Cardiac muscle cell (in vitro differentiated cells and primary cell): ENCODE measurements at regions not wholly inside any gene's neighbourhood (a gene's known extent, or its start where the extent isn't known, plus 50 kb on each side); places are given as distances from the start of the nearest gene placed in this dataset.
A peak's percentile ranks its signal among the peaks of the same experiment; 100 is the strongest.

Experiments used
- DNase-seq, 2 donors: peaks; one replicate each; pipeline versions ENCODE4 v3.0.0 to v3.0.0-alpha.2; 2010 to 2017; ENCODE audit warnings: low read depth in 1 of 2, low spot score in 1 of 2
- H3K27ac ChIP-seq: fragments of 200-600 bp; sonication (generic); 2 replicates; pipeline ENCODE4 v1.5.1; 2016
- H3K27me3 ChIP-seq: fragments of 200-600 bp; sonication (generic); 2 replicates; pipeline ENCODE4 v1.6.0; 2016; ENCODE audit warnings: control low read depth
- H3K36me3 ChIP-seq: fragments of 200-600 bp; sonication (generic); 2 replicates; pipeline ENCODE4 v1.5.1; 2016; ENCODE audit warnings: control low read depth
- H3K4me1 ChIP-seq: fragments of 200-600 bp; sonication (generic); 2 replicates; pipeline ENCODE4 v1.8.1; 2017; ENCODE audit warnings: low read depth, mild to moderate bottlenecking, mixed run types
- H3K4me3 ChIP-seq: fragments of 200-600 bp; sonication (generic); 2 replicates; pipeline ENCODE4 v1.5.1; 2016; ENCODE audit warnings: mild to moderate bottlenecking
- H3K9me3 ChIP-seq: fragments of 200-600 bp; sonication (generic); 2 replicates; pipeline ENCODE4 v1.5.1; 2017; ENCODE audit warnings: low read depth, mild to moderate bottlenecking, control low read depth
- TF ChIP-seq, protein P1 (sequence below): IDR thresholded peaks from 2 replicates; pipeline ENCODE4 v1.5.1; 2012; ENCODE audit warnings: low read depth, mild to moderate bottlenecking, low read length

DNA sequence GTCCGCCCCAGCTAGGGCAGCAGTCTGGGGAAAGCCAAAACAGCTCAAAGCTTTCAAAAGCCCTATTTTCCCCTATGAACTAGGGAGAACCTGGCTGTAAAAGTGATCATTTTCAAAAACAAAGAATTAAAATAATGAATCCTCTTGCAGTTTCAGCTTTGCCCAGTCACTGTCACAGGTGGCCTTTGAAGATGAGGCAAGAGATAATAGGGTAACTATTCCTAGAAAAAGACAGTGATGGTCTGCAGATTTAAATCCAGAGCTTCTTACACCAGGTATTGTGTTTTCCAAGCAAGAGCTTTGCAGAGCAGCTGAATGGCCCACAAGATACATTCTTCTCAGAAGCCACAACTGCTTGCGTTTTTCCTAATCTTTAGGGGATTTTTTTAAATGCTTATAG lies 80.2 kb upstream of the NUDT4 start:
- no peaks in the 10 kb centered on the region for H3K9me3 ChIP-seq
- no peaks in the 10 kb centered on the region for H3K36me3 ChIP-seq
- H3K4me3 ChIP-seq = no peak overlapping the region
- H3K27ac ChIP-seq = peak overlapping the region; percentile 69
- peaks cover 45% of the 10 kb centered on the region for H3K4me1 ChIP-seq
- TF ChIP-seq, protein P1, sequence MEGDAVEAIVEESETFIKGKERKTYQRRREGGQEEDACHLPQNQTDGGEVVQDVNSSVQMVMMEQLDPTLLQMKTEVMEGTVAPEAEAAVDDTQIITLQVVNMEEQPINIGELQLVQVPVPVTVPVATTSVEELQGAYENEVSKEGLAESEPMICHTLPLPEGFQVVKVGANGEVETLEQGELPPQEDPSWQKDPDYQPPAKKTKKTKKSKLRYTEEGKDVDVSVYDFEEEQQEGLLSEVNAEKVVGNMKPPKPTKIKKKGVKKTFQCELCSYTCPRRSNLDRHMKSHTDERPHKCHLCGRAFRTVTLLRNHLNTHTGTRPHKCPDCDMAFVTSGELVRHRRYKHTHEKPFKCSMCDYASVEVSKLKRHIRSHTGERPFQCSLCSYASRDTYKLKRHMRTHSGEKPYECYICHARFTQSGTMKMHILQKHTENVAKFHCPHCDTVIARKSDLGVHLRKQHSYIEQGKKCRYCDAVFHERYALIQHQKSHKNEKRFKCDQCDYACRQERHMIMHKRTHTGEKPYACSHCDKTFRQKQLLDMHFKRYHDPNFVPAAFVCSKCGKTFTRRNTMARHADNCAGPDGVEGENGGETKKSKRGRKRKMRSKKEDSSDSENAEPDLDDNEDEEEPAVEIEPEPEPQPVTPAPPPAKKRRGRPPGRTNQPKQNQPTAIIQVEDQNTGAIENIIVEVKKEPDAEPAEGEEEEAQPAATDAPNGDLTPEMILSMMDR = no peak
- H3K27me3 ChIP-seq = no peaks in the 10 kb centered on the region
- no peak for DNase-seq

DNA sequence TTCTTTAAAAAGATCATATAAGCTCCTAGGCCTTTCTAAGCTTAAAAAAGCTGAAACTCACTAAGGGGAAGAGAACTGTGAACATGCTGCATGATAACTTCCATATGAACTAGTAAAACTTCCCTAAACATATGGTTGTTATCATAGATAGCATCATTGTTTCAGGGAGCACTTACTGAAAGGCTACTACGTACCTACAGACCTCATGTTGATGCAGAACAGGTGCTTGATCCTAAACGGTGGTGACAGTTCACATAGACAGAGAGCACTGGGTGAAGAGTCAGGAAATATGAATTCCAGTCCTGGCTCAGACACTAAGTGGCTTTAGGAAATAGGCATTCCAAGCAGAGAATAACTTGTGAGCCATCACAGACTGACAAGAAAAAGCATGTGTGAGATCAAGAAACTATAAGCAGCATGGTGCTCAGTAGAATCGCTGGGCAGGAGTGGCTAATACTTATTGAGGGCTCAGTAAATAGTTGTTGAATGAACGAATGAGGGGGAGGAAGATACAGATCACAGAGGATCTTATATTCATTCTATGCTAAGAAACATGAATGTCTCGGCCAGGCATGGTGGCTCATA lies 78.4 kb upstream of the NUDT4 start:
- peak overlapping the region; percentile 91 for H3K27ac ChIP-seq
- DNase-seq = peak in 1 of 2 donors; percentile 33
- H3K4me3 ChIP-seq = no peak overlapping the region
- peaks cover 50% of the 10 kb centered on the region for H3K4me1 ChIP-seq
- no peaks in the 10 kb centered on the region for H3K27me3 ChIP-seq
- H3K9me3 ChIP-seq = no peaks in the 10 kb centered on the region
- H3K36me3 ChIP-seq = no peaks in the 10 kb centered on the region
- TF ChIP-seq, protein P1 = no peak

DNA sequence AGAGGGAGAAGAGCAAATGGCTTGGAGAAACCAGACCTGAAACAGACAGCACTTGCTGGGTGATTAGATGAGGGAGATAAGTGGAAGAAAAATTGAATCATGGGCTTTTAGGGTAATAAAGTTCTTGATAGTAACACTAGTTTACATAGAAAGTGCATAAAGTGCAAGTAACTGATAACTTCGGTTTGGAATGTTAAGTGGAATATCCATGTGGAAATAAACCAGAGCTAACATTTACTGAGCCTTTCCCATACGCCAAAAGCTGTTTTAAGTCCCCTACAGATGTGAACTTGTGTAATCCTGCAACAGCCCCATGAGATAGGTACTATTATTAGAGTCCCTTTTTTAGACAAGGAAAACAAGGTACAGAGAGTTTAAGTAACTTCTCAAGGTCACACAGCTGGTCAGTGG lies 77.1 kb upstream of the NUDT4 start:
- peak overlapping the region; percentile 91 for H3K27ac ChIP-seq

GRCh38 chr12:93302331-93303229 lies 75.1 kb upstream of the NUDT4 start:
- peak in 1 of 2 donors; percentile 66 for DNase-seq

More for the DNA sequence above, 77.1 kb upstream of the NUDT4 start:
- no peak overlapping the region for H3K4me3 ChIP-seq
- no peaks in the 10 kb centered on the region for H3K27me3 ChIP-seq
- DNase-seq = peak in 1 of 2 donors; percentile 86
- no peaks in the 10 kb centered on the region for H3K9me3 ChIP-seq
- TF ChIP-seq, protein P1 = no peak
- no peaks in the 10 kb centered on the region for H3K36me3 ChIP-seq
- H3K4me1 ChIP-seq = peaks cover 50% of the 10 kb centered on the region

GRCh38 chr12:93306636-93307035 lies 71.1 kb upstream of the NUDT4 start:
- no peaks in the 10 kb centered on the region for H3K27me3 ChIP-seq
- no peak for DNase-seq
- H3K4me1 ChIP-seq = peaks cover 10% of the 10 kb centered on the region
- no peak overlapping the region for H3K4me3 ChIP-seq
- no peaks in the 10 kb centered on the region for H3K36me3 ChIP-seq
- TF ChIP-seq, protein P1 = no peak
- H3K27ac ChIP-seq = no peak overlapping the region
- H3K9me3 ChIP-seq = no peaks in the 10 kb centered on the region

More at GRCh38 chr12:93302331-93303229, 75.1 kb upstream of the NUDT4 start:
- Histone ChIP-seq H3K27me3 (no peaks in the 10 kb centered on the region), H3K4me1 (peaks cover 41% of the 10 kb centered on the region), H3K36me3 (no peaks in the 10 kb centered on the region), H3K9me3 (no peaks in the 10 kb centered on the region), H3K27ac (peak overlapping the region; percentile 72), H3K4me3 (no peak overlapping the region)
- TF ChIP-seq, protein P1 = no peak
